Tongue (tissue), 1 donor: ENCODE measurements at regions not wholly inside any gene's neighbourhood (a gene's known extent, or its start where the extent isn't known, plus 50 kb on each side); places are given as distances from the start of the nearest gene placed in this dataset.

ENCODE experiments used
- DNase-seq: peaks from one replicate; pipeline ENCODE4 v3.0.0-alpha.2; 2015

DNA sequence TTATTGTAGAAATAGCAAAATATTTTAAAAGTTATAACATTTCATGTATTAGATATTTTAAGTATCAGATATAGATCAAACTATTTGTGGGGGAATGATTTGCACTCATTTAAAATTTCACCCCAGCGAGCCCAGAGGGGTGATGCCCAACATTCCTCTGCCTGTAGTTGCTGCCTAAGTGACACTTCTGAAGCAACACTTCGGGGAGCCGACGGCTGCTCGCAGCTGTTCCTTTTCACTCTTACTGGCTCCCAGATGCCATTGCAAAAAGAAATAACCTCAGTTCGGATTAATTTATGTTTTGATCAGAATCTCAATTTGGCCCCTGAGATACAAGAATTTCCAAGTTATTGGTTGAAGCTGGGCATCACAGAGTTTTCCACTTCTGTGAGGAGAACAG lies 603.8 kb downstream of the PLCL1 start:
- DNase-seq: peak; percentile 38

DNA sequence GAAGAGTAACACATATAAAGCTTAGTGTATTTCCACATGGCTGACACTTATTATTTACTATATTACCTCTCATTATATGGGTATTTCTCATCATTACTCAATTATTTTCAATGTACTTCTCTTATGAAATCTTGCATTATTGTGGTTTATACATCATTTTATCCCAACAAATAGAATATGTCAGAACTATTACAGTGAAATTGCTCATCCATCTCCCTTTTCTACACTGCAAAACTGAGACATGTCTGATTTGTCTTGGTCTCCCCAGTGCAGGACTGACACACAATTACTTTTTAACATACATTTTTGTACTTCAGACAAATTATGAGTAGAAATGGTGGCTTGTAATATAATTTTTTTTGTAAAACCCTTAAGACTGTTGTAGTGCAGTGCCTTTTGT lies 600.9 kb downstream of the PLCL1 start:
- no peak for DNase-seq

DNA sequence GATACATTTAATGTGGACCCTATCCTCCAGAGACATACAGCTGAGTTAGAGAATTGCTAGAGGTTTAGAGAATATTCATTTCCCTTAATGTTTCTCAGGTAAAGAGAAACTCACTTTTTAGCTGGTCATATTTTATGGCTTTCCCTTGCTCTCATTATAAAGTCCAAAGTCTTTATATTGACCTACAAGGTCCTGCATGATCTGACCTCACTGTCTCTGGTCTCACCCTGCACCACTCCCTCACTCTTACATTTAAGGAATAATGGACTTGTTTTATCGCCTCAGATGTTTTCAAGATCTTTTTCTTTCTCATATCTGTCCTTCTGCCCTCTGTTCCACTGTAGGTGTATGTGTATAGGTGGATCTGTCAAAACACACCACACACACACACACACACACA lies 597.3 kb downstream of the PLCL1 start:
- DNase-seq: no peak

DNA sequence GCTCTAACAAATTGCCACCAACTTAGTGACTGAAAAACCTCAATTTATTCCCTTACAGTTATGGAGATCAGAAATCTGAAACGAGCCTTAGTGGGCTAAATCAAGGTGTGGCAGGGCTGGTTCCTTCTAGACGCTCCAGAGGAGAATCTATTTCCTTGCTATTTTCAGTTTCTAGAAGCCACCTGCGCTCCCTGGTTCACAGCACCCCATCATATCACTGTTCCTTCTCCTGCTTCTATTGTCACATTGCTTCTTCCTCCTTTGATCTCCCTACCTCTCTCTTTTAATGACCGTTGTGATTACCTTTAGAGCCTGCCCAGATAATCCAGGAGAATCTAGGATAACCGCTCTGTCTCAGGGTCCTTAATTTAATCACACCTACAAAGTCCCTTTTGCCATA lies 596.6 kb downstream of the PLCL1 start:
- DNase-seq: no peak

DNA sequence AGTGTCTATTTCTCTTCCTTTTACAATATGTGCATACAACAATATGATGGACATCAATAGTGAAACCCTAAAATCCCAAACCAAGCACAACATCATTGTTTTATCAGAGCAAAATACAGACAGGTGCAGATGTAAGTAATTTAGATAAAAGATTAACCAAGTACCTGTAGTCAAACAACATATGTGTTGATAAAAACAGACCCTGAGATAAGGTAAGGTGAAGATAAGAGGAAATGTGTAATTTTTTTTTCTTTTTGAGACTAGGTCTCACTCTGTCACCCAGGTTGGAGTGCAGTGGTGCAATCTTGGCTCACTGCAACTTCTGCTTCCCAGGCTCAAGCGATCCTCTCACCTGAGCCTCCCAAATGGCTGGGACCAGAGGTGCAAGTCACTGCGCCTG lies 589.8 kb downstream of the PLCL1 start:
- DNase-seq: no peak

DNA sequence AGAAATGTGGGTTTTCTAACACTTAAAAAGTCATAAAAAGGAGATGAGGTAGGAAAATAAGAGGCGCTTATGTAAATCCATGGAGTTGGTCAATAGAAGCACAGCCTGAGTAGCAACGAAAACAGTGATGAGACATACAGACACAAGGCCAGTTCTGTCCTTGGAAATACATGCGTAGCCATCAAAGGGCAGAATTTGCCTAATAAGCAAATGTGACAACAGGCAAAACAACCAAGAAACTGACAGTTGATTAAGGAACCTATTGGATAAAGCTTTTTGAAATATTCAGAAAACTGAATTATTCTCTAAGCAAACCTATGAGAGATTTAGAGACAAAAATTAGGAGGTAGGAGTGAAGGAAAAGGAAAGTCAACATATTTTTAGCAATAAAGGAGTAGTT lies 586.3 kb downstream of the PLCL1 start:
- no peak for DNase-seq

DNA sequence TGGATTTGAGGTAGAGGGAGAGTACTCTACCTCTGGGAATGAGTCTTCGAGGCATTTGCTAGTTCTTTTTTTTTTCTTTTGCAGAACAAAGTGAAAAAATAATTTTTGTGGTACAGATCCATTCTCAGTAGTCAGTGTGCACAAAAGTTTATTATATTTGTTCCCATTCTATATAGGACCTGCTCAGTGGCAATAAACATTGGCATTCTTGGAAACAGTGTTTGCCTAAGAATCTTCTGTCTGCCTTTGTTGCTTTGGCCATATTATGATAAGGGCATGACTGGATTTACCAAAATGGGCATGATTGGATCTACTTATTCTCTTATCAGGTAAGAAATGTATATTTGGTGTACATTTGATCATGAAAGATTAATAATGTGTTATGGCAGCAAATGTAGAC lies 583.3 kb downstream of the PLCL1 start:
- DNase-seq: no peak

DNA sequence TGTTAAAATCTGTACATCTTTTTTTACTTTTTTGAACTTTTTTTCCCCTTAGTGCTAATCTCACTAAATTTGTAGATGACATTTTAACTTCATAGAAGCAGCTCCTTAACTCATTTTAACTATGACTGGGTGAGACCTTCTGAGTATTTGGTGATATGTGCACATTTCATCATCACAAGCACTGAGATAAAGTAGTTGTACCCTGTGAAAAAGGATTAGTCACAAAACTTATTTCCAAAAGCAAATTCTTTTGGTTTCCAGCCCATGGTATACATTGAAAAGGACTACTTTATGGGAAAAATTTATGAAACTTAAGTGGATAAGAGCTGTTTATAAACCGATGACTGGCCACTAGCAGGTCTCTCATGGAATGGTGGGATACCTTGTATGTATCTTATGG lies 581.5 kb downstream of the PLCL1 start:
- DNase-seq: no peak

DNA sequence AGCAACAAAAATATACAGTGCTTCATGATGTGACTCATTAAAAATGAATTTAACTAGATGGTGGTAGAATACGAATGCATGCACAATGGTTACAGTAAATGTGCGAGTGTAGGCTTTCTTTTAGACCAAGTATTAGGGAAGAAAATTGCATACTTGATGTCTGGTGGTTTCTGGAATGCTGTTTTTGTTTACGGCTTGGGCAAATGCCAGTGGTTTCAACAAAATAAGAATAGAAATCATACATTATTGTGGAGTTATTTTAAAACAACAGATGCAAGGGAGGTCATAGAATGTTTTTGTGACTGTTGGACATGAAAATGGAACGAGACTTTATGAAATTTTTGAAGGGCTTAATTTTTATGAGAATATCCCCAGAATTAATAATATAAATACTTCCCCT lies 580.9 kb downstream of the PLCL1 start:
- no peak for DNase-seq

DNA sequence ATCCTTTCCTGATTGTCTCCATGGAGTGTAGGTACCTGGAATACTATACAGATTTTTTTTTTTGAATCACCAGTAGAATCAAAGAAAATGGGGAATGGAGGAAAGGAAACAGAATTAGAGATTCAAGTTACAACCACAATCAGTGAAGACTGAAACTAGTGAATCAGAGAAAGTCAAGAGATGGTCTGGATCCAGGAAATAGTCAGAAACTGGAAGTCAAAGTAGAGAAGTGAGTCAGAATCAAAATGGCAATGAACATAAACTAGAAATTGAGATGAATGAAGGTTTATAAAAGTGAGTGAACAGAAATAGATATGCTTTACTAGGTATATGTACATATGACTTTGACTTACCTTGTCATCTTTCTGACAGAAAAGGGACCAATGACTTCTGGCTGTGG lies 579.0 kb downstream of the PLCL1 start:
- no peak for DNase-seq

DNA sequence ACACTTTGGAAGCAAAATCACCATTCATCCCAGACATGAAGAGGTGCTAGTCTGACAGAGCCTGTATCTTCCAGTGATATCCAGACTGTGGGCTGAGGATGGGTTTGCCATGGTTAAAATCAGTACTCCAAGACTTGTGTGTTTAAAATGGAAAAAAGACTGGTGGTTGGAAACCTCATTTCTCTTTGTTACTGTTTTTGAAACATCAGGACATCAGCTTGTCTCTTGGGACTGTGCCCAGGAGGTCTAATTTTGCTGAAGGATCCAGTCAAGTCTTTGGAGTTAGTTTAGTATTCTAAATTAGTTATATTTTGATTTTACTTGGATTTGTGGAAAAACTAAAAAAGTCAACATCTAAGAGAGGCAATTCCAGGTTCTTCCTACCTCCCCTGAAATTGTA lies 578.4 kb downstream of the PLCL1 start:
- DNase-seq: no peak

DNA sequence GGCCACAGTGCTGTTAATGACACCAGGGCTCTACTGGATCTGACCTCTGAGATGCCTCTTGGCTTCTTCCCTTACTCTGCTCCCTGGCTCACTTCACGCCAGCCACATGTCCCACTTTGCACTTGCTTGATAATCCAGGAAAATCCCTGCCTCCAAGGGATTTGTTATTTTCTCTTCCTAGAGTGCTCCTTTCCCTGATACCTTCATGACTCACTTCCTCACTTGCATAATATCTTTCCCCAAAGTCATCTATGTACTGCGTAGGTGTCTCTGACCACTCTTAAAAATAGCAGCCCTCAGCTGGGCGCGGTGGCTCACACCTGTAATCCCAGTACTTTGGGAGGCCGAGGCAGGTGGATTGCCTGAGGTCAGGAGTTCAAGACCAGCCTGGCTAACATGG lies 572.3 kb downstream of the PLCL1 start:
- no peak for DNase-seq

DNA sequence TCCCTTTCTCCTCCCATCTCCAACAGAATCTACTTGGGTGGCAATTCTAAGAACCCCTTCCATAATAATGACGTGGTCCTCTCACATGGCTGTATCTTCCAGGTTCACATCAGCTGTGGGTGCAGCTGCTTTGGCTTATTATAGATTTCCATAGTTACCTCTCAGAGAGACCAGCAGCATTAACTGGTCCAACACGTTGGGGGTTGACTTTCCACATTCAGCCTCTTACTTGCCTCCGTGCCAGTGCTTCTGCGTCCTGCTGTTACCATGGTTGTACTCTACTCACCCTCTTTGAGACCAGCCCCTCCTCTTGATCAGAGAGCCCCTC lies 570.7 kb downstream of the PLCL1 start:
- peak; percentile 77 for DNase-seq

DNA sequence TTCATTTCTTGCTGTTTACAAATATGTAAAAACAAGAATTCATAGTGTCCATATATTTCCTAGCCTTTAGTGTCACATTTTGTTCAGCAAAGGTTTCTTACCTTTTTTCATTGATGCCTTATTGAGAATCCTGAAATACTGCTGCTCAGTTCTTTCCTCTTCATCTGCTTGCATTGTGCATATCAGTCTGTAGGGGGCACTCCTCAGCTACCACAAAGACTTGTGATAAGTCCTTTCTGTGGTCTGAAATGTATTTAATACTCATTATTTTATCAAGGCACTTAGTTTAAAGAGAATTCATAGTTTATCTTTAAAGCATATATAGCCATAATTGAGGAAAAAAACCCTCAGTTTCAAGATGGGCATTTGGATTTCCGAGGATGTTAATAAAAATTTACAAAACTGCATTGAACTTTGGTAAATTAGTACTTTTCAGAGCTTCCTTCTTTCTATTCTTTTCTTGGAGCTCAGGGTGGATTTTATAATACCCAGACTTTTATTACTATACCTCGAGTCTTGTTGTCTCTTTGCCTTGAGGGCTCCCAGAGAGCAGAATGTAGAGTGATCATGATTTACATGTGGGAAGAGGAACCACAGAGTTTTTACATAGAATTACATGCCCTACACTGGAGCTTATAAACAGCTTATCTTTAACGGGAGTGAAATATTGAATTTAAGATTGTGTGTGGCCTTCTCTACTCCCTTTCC lies 570.1 kb downstream of the PLCL1 start:
- DNase-seq: peak; percentile 88

DNA sequence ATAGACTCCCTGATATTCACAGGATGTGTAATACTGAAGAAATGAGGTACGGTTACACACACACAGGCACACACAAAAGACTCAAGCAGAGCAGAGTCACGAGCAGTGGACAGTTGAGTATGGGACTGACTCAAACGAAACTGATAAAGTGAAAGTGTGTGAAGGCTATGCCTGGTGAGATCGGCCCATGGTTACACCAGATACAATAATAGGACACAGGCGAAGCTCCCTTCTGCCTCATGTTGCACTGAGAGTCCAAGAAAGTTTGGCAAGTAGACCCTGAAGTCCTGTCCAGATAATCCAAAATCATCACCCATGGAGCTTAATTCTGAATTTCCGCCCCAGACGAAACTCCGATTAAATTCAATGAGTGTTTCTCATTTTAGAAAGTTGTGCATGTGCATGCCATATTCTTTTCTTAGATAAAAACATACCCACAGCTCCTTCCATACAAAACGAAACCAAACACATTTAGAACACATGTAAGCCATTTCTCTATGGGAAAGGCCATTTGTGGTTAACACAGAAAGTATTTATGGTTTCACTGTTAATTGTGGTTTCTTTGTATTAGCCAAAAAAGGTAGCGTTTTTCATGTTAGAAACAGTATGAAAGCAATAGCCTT lies 567.6 kb downstream of the PLCL1 start:
- peak; percentile 11 for DNase-seq

DNA sequence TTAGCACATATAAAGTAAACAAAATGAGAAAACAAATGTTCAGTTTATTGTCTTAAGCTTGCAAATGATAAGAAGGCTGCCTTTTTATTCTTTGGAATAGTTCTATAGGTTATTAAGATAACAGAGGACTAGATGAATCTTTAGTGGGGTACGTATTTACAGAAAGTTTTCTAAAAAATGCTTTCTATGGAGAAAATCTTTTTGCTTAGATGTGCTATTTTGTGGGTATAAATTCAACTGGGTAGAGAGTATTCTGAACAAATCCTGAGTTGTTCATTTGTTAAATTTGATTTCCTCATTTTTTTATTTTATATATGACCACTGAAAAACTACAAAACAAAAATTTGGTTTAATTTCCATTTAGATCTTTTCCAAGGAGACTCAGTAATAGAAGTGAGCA lies 566.9 kb downstream of the PLCL1 start:
- DNase-seq: no peak

DNA sequence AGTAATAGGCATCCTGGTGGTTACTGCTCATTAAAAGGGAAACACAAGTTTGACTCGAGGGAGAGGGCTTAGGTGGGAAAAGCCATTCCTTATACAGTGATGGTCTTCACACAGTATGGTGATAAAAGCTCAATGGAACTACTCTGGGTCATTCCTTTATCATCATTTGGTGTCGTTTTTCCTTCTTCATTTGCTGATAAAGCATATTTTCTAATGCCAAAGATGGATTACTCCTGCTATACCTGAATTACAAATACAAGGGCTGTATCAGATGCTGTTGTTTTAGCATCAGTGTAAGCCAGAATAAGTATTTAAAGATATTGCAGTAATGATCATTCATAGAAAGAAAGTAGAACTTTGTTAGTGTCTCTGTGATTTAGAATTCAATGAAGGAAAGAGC lies 563.7 kb downstream of the PLCL1 start:
- DNase-seq: no peak

DNA sequence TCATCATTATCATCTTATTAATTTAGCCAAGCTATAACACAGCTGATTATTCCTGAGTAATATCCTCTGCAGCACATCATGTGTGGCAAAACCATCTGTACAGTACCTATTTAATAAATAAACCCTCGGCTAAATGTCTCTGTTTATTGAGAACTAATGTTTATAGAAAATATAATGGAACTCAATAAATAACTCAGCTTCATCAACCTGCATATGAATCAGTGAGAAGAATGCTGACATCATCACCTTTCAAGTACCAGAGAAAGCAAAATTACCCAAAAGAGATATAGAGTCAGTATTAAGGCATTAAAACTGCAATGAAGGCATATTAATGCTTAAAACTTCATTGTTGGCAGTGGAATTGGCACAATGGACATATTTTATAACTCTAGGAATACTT lies 558.3 kb downstream of the PLCL1 start:
- no peak for DNase-seq

DNA sequence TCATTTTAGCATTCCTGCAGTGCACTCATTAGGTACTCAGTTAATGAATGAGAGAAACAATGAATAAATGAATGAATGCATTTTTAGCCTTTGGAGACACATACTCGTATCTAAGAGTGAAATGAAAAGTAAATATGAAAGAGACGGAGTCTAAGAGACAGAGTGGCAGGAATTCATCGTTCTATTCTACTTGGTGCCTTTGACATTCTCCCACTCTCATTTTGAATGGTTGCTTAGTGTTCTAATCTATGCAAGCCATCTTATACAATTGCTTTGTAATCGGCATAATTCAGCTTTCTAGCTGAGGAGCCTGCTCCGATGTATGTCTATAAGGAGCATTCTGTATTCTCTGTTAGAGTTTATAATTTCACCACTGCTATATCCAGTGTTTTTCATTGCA lies 554.9 kb downstream of the PLCL1 start:
- no peak for DNase-seq

DNA sequence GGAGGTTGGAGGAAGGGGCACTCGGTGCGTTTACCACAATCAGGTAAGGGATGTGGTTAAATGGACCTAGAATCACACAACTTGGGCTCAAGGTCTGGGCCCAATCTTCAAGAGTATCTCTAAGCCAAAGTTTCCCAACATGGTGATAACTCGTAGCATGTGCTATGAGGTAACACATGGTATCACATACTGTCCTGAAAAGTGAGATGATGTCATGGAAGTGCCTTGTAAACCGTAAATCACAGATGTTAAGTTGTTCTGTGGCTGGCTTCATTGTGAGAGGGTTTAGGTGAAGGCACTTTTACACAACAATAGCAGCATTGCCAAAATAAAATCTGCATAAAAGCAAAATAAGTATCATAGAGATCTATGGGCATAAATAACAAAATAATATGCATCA lies 551.8 kb downstream of the PLCL1 start:
- DNase-seq: no peak

DNA sequence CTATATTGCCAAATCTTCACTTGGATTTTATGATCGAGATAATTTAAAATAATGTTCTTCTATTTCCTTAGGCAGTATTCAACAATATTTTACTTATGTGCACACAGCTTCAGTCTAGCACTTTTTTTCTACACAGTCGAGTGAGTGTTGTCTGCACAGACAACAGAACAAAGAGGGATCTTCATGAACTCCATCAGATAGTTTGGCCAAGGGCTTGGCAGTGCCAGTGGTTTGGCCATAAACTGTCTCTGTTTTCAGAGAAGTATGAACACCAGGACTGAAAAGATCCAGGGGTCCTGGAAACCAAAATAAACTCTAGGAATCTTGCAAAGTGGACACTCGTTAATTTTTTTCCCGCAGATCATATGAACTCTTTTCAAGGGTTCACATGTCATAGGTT lies 547.3 kb downstream of the PLCL1 start:
- DNase-seq: no peak

DNA sequence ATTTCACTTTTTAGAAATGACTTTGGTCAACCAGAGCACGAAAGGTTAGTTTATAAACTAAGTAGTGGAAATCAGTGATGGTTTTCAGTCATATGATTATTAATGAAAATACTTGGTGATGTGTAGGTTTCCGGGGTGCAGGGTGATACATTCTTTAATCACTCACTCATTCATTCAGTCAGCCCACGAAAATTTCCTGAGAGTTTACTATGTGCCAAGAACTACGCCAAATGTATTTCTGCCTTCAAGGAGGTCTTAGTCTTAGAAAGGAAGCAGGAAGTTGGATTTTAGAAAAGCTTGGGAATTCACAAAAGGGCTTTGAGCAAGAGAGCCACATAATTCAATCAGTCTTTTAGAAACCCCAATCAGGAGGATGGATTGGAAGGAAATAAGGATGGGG lies 543.6 kb downstream of the PLCL1 start:
- no peak for DNase-seq

DNA sequence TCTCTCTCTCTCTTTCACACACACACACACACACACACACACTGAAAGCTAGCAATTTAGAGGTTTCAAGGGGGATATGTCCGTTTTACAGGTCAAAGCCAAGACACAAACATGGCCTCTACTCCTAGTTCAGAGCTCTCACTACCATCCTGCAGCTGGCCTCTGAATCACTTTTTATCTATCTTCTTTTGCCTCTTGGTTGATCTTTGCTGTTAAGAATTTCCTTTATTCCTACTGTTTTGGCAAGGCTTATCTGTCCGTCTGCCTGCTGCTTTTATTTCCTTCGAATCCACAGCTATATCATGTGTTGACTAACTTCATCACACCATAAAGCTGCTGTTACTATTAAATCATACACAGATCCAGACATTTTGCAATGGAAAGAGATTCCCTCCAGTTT lies 543.0 kb downstream of the PLCL1 start:
- DNase-seq: no peak

DNA sequence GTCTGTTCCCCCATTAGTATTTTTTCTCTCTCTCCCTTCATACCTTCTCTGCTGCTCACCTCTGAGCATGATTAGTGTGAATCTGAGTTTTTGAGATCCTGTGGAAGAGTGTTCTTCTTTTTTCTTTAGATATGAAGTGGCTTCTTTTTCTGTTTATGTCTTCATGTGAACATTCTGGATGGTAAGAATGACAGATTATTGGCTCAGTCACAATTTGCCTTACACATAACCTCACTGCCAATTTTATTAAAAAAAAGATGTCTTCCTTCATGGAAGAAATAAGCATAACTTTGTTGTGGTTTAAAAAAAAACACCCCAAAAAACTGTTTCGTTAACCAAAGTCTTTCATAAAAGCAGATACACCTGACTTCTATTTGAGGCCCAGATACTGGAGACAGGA lies 539.1 kb downstream of the PLCL1 start:
- no peak for DNase-seq

DNA sequence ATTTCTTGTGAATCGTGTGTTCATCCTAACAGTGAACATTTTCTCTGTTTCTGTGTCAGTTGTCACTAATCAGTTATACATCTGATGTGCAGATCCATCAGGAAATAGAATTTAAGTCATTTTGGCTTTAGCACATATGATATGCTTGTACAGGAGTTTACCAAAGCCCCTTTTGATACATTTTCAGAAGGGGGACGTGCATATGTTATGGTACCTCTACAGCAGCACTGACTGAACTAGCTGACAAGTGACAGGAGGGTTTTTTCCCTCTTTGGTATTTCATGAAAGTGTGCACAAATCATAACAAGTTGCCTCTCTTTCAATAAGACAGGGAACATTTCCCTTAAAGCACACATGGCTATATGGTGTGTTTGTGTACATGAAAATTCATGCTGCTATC lies 536.5 kb downstream of the PLCL1 start:
- DNase-seq: no peak
